Adrenal gland (tissue), 9 donors: ENCODE measurements at regions not wholly inside any gene's neighbourhood (a gene's known extent, or its start where the extent isn't known, plus 50 kb on each side); places are given as distances from the start of the nearest gene placed in this dataset.
"Not testable (repeated sequence)": the region's sequence is repeated elsewhere in the genome, so short reads cannot be mapped to it uniquely, and the experiment has no call there.

Experiments used
- DNase-seq, 7 donors: peaks; one replicate each; pipeline ENCODE4 v3.0.0-alpha.2; 2019 to 2020
- H3K27ac ChIP-seq, 5 donors: fragments of 200-600 bp; sonication (generic) in 4 of 5; 1 replicate in 3 of 5; 2 replicates in 2 of 5; pipeline versions ENCODE4 v1.5.1 to v1.8.0; 2016 to 2020; ENCODE audit warnings: mild to moderate bottlenecking in 1 of 5
- H3K27me3 ChIP-seq: fragments of 200-600 bp; 2 replicates; pipeline ENCODE4 v1.8.0; 2021
- H3K36me3 ChIP-seq, 2 donors: fragments of 200-600 bp; replicated peaks in 1 of 2; 1 replicate in 1 of 2; 2 replicates in 1 of 2; pipeline versions ENCODE4 v1.5.1 to v1.8.0; 2018 to 2022
- H3K4me1 ChIP-seq, 2 donors: fragments of 200-600 bp; replicated peaks in 1 of 2; 1 replicate in 1 of 2; 2 replicates in 1 of 2; pipeline versions ENCODE4 v1.5.1 to v1.8.0; 2018 to 2021
- H3K4me3 ChIP-seq, 4 donors: fragments of 200-600 bp; sonication (generic) in 3 of 4; one replicate each; pipeline ENCODE4 v1.5.1; 2016 to 2018
- H3K9me3 ChIP-seq, 3 donors: fragments of 200-600 bp; sonication (generic) in 1 of 3; replicated peaks in 1 of 3; 1 replicate in 2 of 3; 2 replicates in 1 of 3; pipeline versions ENCODE4 v1.5.1 to v1.8.0; 2016 to 2021
- CTCF ChIP-seq, 6 experiments: fragments of 450-650 bp in 4 of 6; fragments of 200-600 bp in 2 of 6; sonication (generic) in 1 of 6; IDR thresholded peaks; 1 replicate in 5 of 6; 2 replicates in 1 of 6; pipeline versions ENCODE4 v1.5.1 to v1.8.0; 2016 to 2021; ENCODE audit warnings: antibody characterized with exemption in 6 of 6, mild to moderate bottlenecking in 2 of 6, moderate library complexity in 1 of 6
- POLR2A ChIP-seq, 2 donors: fragments of 450-650 bp; IDR thresholded peaks; one replicate each; pipeline ENCODE4 v1.6.1; 2017; ENCODE audit warnings: antibody characterized with exemption in 2 of 2, mild to moderate bottlenecking in 2 of 2, moderate library complexity in 1 of 2
- WGBS, 4 donors: extraction: QIAGEN DNeasy Blood & Tissue Kit in 2 of 4; methylation state at CpG; one replicate each; pipeline versions ENCODE4 v1.1.5 to v1.1.7; 2013 to 2017; 5-methylcytosine and 5-hydroxymethylcytosine counted together
- intact Hi-C, 2 donors: fragments of 100-400 bp; cut with DNase I; formaldehyde crosslinking; loops; one replicate each; pipeline versions ENCODE4 v1.14.1 to v1.15.0; 2022 to 2023
- donor health status: healthy with polysubstance abuse.
- donor health status: Bipolar disorder and iron deficiency.
- donor health status: DM: yes; HTN: yes; CAD: no.
- donor health status: DM: no; HTN: no; CAD: no.
- donor health status: DM: no; HTN: no; CAD: no.

- Histone ChIP-seq H3K36me3 (no peaks in the 10 kb centered on the region), H3K27ac (no peak overlapping the region), H3K9me3 (no peaks in the 10 kb centered on the region), H3K4me3 (no peak overlapping the region), H3K4me1 (no peaks in the 10 kb centered on the region), H3K27me3 (no peaks in the 10 kb centered on the region)
- intact Hi-C loops, result no loop called here
- TF ChIP-seq CTCF (IDR thresholded peaks at IDR 0.05) (no peak), POLR2A (IDR thresholded peaks at IDR 0.05) (no peak)
- WGBS, 4 donors, result 87 to 90% (median 89%) methylated on average over 6 of the region's 6 CpGs
- no peak for DNase-seq
Measured at GRCh38 chr16:27651301-27651700, 101.4 kb downstream of the KATNIP start.

- no peak overlapping the region for H3K27ac ChIP-seq
- no peak for DNase-seq
- intact Hi-C loops, result no loop called here
- no peaks in the 10 kb centered on the region for H3K27me3 ChIP-seq
- no peaks in the 10 kb centered on the region for H3K4me1 ChIP-seq
- WGBS, 4 donors, result 93 to 96% (median 95%) methylated on average over 6 of the region's 6 CpGs
- H3K36me3 ChIP-seq, result no peaks in the 10 kb centered on the region
- no peaks in the 10 kb centered on the region for H3K9me3 ChIP-seq
- H3K4me3 ChIP-seq, result no peak overlapping the region
- TF ChIP-seq CTCF (IDR thresholded peaks at IDR 0.05) (no peak), POLR2A (IDR thresholded peaks at IDR 0.05) (no peak)
Measured at GRCh38 chr16:27657811-27658210, 107.9 kb downstream of the KATNIP start.

GRCh38 chr16:27660507-27660906, 110.6 kb downstream of the KATNIP start:
- H3K27me3 ChIP-seq, result no peaks in the 10 kb centered on the region
- DNase-seq, result no peak
- no peak overlapping the region for H3K4me3 ChIP-seq
- intact Hi-C loops, result no loop called here
- no peaks in the 10 kb centered on the region for H3K36me3 ChIP-seq
- TF ChIP-seq CTCF (IDR thresholded peaks at IDR 0.05), result no peak
- TF ChIP-seq POLR2A (IDR thresholded peaks at IDR 0.05), result no peak
- no peaks in the 10 kb centered on the region for H3K9me3 ChIP-seq
- H3K4me1 ChIP-seq, result no peaks in the 10 kb centered on the region
- H3K27ac ChIP-seq, result no peak overlapping the region
- WGBS, 4 donors, result 94 to 100% (median 96%) methylated on average over 4 of the region's 4 CpGs

GRCh38 chr16:27663235-27663634, 113.3 kb downstream of the KATNIP start:
- H3K9me3 ChIP-seq, intact Hi-C loops, H3K36me3 ChIP-seq, H3K27me3 ChIP-seq, H3K27ac ChIP-seq, DNase-seq, H3K4me3 ChIP-seq, H3K4me1 ChIP-seq: not testable (repeated sequence)
- WGBS, 4 donors, result 97 to 99% (median 98%) methylated on average over 7 of the region's 7 CpGs

GRCh38 chr16:27665881-27666280, 115.9 kb downstream of the KATNIP start:
- Histone ChIP-seq H3K27ac (no peak overlapping the region), H3K4me3 (no peak overlapping the region), H3K9me3 (no peaks in the 10 kb centered on the region), H3K36me3 (no peaks in the 10 kb centered on the region), H3K27me3 (no peaks in the 10 kb centered on the region), H3K4me1 (no peaks in the 10 kb centered on the region)
- TF ChIP-seq POLR2A (IDR thresholded peaks at IDR 0.05), result no peak
- TF ChIP-seq CTCF (IDR thresholded peaks at IDR 0.05), result no peak
- intact Hi-C loops, result no loop called here
- no peak for DNase-seq
